ENCODE measurements at regions not wholly inside any gene's neighbourhood (a gene's known extent, or its start where the extent isn't known, plus 50 kb on each side); places are given as distances from the start of the nearest gene placed in this dataset.
A peak's percentile ranks its signal among the peaks of the same experiment; 100 is the strongest.
"Not testable (repeated sequence)": the region's sequence is repeated elsewhere in the genome, so short reads cannot be mapped to it uniquely, and the experiment has no call there.

GRCh38 chr7:65268782-65269149, 104.9 kb upstream of the ZNF92 start:
- peaks cover 3% of the 10 kb centered on the region for H3K9me3 ChIP-seq (ENCODE audit: insufficient read depth, low read depth, low read length)
- no peaks in the 10 kb centered on the region for H3K36me3 ChIP-seq (ENCODE audit: control insufficient read depth in 1 of 2, insufficient read depth in 2 of 2, low read length in 2 of 2)
- no peak overlapping the region for H3K9ac ChIP-seq (ENCODE audit: low read length)
- peaks cover 0 to 8% of the 10 kb centered on the region in 2 experiments for H3K4me1 ChIP-seq (ENCODE audit: control insufficient read depth in 1 of 2, insufficient read depth in 2 of 2, low read length in 2 of 2)
- no peak overlapping the region for H2BK12ac ChIP-seq (ENCODE audit: low read length)
- no peaks in the 10 kb centered on the region for H3K27me3 ChIP-seq (ENCODE audit: insufficient read depth, low read length)
- H2BK5ac ChIP-seq (ENCODE audit: low read depth, low read length, poor library complexity), result no peak overlapping the region
- peak overlapping the region; percentile 0 for H3K4me2 ChIP-seq (ENCODE audit: low read length)
- H4K8ac ChIP-seq (ENCODE audit: low read depth, low read length), result no peak overlapping the region
- no peak overlapping the region for H3K27ac ChIP-seq (ENCODE audit: low read depth, low read length)
- H2BK120ac ChIP-seq (ENCODE audit: insufficient read depth, low read length, poor library complexity), result no peak overlapping the region
- H3K23ac ChIP-seq (ENCODE audit: low read length), result no peak overlapping the region
- H4K91ac ChIP-seq (ENCODE audit: low read depth, low read length), result no peak overlapping the region
- DNase-seq, result no peak
- no peak overlapping the region for H2AFZ ChIP-seq (ENCODE audit: insufficient read depth, low read length, poor library complexity)
- H3K4ac ChIP-seq (ENCODE audit: low read depth, low read length), result no peak overlapping the region
- no peaks in the 10 kb centered on the region for H3K79me1 ChIP-seq (ENCODE audit: low read length)
- no peak overlapping the region for H3K14ac ChIP-seq (ENCODE audit: low read length)
- no peak overlapping the region for H3K4me3 ChIP-seq (ENCODE audit: low read depth, low read length)
- no peak overlapping the region for H2AK5ac ChIP-seq (ENCODE audit: low read length)
- no peaks in the 10 kb centered on the region for H3K79me2 ChIP-seq (ENCODE audit: control insufficient read depth, insufficient read depth, low read length, poor library complexity)
- H3K18ac ChIP-seq (ENCODE audit: low read length), result no peak overlapping the region
- no peak overlapping the region for H4K12ac ChIP-seq (ENCODE audit: low read depth, low read length)
- WGBS (ENCODE audit: extremely low coverage, insufficient coverage, insufficient read length), result no CpG with 5 or more reads among the region's 3 CpGs

GRCh38 chr7:65265933-65266519, 107.6 kb upstream of the ZNF92 start:
- Histone ChIP-seq H3K4me2 (ENCODE audit: low read length) (no peak overlapping the region), H3K4ac (ENCODE audit: low read depth, low read length) (no peak overlapping the region), H3K27ac (ENCODE audit: low read depth, low read length) (no peak overlapping the region), H3K4me1 (ENCODE audit: control insufficient read depth in 1 of 2, insufficient read depth in 2 of 2, low read length in 2 of 2) (peaks cover 0 to 8% of the 10 kb centered on the region in 2 experiments), H2BK120ac (ENCODE audit: insufficient read depth, low read length, poor library complexity) (no peak overlapping the region), H2AK5ac (ENCODE audit: low read length) (no peak overlapping the region), H3K79me2 (ENCODE audit: control insufficient read depth, insufficient read depth, low read length, poor library complexity) (no peaks in the 10 kb centered on the region), H3K36me3 (ENCODE audit: control insufficient read depth in 1 of 2, insufficient read depth in 2 of 2, low read length in 2 of 2) (no peaks in the 10 kb centered on the region), H3K79me1 (ENCODE audit: low read length) (no peaks in the 10 kb centered on the region), H2AFZ (ENCODE audit: insufficient read depth, low read length, poor library complexity) (no peak overlapping the region), H4K8ac (ENCODE audit: low read depth, low read length) (no peak overlapping the region), H3K4me3 (ENCODE audit: low read depth, low read length) (no peak overlapping the region), H3K9ac (ENCODE audit: low read length) (no peak overlapping the region), H4K12ac (ENCODE audit: low read depth, low read length) (no peak overlapping the region), H3K27me3 (ENCODE audit: insufficient read depth, low read length) (no peaks in the 10 kb centered on the region), H3K9me3 (ENCODE audit: insufficient read depth, low read depth, low read length) (peaks cover 3% of the 10 kb centered on the region), H3K14ac (ENCODE audit: low read length) (no peak overlapping the region), H4K91ac (ENCODE audit: low read depth, low read length) (no peak overlapping the region), H2BK12ac (ENCODE audit: low read length) (no peak overlapping the region), H3K18ac (ENCODE audit: low read length) (no peak overlapping the region), H3K23ac (ENCODE audit: low read length) (no peak overlapping the region), H2BK5ac (ENCODE audit: low read depth, low read length, poor library complexity) (no peak overlapping the region)
- no CpG with 5 or more reads among the region's 7 CpGs for WGBS (ENCODE audit: extremely low coverage, insufficient coverage, insufficient read length)
- DNase-seq, result no peak

GRCh38 chr7:65264258-65264657, 109.4 kb upstream of the ZNF92 start:
- H3K79me1 ChIP-seq (ENCODE audit: low read length), result no peaks in the 10 kb centered on the region
- H3K4ac ChIP-seq (ENCODE audit: low read depth, low read length), result no peak overlapping the region
- no peak overlapping the region for H2AFZ ChIP-seq (ENCODE audit: insufficient read depth, low read length, poor library complexity)
- peaks cover 0 to under 1% of the 10 kb centered on the region in 2 experiments for H3K4me1 ChIP-seq (ENCODE audit: control insufficient read depth in 1 of 2, insufficient read depth in 2 of 2, low read length in 2 of 2)
- H2AK5ac ChIP-seq (ENCODE audit: low read length), result no peak overlapping the region
- no peak overlapping the region for H2BK5ac ChIP-seq (ENCODE audit: low read depth, low read length, poor library complexity)
- no peak overlapping the region for H3K18ac ChIP-seq (ENCODE audit: low read length)
- no CpG with 5 or more reads among the region's 5 CpGs for WGBS (ENCODE audit: extremely low coverage, insufficient coverage, insufficient read length)
- no peak overlapping the region for H3K4me3 ChIP-seq (ENCODE audit: low read depth, low read length)
- DNase-seq, result no peak
- H4K12ac ChIP-seq (ENCODE audit: low read depth, low read length), result no peak overlapping the region
- H3K4me2 ChIP-seq (ENCODE audit: low read length), result no peak overlapping the region
- no peak overlapping the region for H2BK120ac ChIP-seq (ENCODE audit: insufficient read depth, low read length, poor library complexity)
- no peak overlapping the region for H3K14ac ChIP-seq (ENCODE audit: low read length)
- no peak overlapping the region for H4K91ac ChIP-seq (ENCODE audit: low read depth, low read length)
- no peaks in the 10 kb centered on the region for H3K79me2 ChIP-seq (ENCODE audit: control insufficient read depth, insufficient read depth, low read length, poor library complexity)
- no peak overlapping the region for H2BK12ac ChIP-seq (ENCODE audit: low read length)
- no peak overlapping the region for H3K23ac ChIP-seq (ENCODE audit: low read length)
- no peak overlapping the region for H3K9ac ChIP-seq (ENCODE audit: low read length)
- peaks cover 3% of the 10 kb centered on the region for H3K9me3 ChIP-seq (ENCODE audit: insufficient read depth, low read depth, low read length)
- no peak overlapping the region for H4K8ac ChIP-seq (ENCODE audit: low read depth, low read length)
- no peaks in the 10 kb centered on the region for H3K27me3 ChIP-seq (ENCODE audit: insufficient read depth, low read length)
- H3K36me3 ChIP-seq (ENCODE audit: control insufficient read depth in 1 of 2, insufficient read depth in 2 of 2, low read length in 2 of 2), result no peaks in the 10 kb centered on the region
- H3K27ac ChIP-seq (ENCODE audit: low read depth, low read length), result no peak overlapping the region

- whole genome bisulfite sequencing (ENCODE audit: extremely low coverage, insufficient coverage, insufficient read length), result no CpG with 5 or more reads among the region's 6 CpGs
- not testable (repeated sequence) for H4K8ac ChIP-seq (ENCODE audit: low read depth, low read length); H2BK5ac ChIP-seq (ENCODE audit: low read depth, low read length, poor library complexity)
Measured at GRCh38 chr7:65260673-65261072, 113.0 kb upstream of the ZNF92 start.

More at GRCh38 chr7:65260673-65261072, 113.0 kb upstream of the ZNF92 start:
- H3K4me3 ChIP-seq (ENCODE audit: low read depth, low read length); H3K79me1 ChIP-seq (ENCODE audit: low read length); H2AFZ ChIP-seq (ENCODE audit: insufficient read depth, low read length, poor library complexity); H3K4me1 ChIP-seq (ENCODE audit: control insufficient read depth in 1 of 2, insufficient read depth in 2 of 2, low read length in 2 of 2); H3K14ac ChIP-seq (ENCODE audit: low read length); H4K12ac ChIP-seq (ENCODE audit: low read depth, low read length); H3K4me2 ChIP-seq (ENCODE audit: low read length); H3K9ac ChIP-seq (ENCODE audit: low read length); H3K79me2 ChIP-seq (ENCODE audit: control insufficient read depth, insufficient read depth, low read length, poor library complexity); H3K9me3 ChIP-seq (ENCODE audit: insufficient read depth, low read depth, low read length); H3K4ac ChIP-seq (ENCODE audit: low read depth, low read length); H3K23ac ChIP-seq (ENCODE audit: low read length); H2AK5ac ChIP-seq (ENCODE audit: low read length); H3K36me3 ChIP-seq (ENCODE audit: control insufficient read depth in 1 of 2, insufficient read depth in 2 of 2, low read length in 2 of 2); DNase-seq; H3K18ac ChIP-seq (ENCODE audit: low read length); H3K27ac ChIP-seq (ENCODE audit: low read depth, low read length); H2BK12ac ChIP-seq (ENCODE audit: low read length); H4K91ac ChIP-seq (ENCODE audit: low read depth, low read length); H3K27me3 ChIP-seq (ENCODE audit: insufficient read depth, low read length); H2BK120ac ChIP-seq (ENCODE audit: insufficient read depth, low read length, poor library complexity): not testable (repeated sequence)

Data from trophoblast cell (in vitro differentiated cells and primary cell).